Vagina (tissue), 2 donors: ENCODE measurements at regions not wholly inside any gene's neighbourhood (a gene's known extent, or its start where the extent isn't known, plus 50 kb on each side); places are given as distances from the start of the nearest gene placed in this dataset.

Source experiments
- POLR2A ChIP-seq, 2 donors: fragments of 450-650 bp; IDR thresholded peaks; one replicate each; pipeline ENCODE4 v1.6.1; 2017; ENCODE audit warnings: antibody characterized with exemption in 2 of 2, mild to moderate bottlenecking in 2 of 2, moderate library complexity in 2 of 2
- POLR2AphosphoS5 ChIP-seq, 2 donors: sonication (generic); formaldehyde crosslinking; IDR thresholded peaks; one replicate each; pipeline ENCODE4 v1.9.0; 2017; ENCODE audit warnings: antibody characterized with exemption in 2 of 2, mild to moderate bottlenecking in 2 of 2, low read depth in 1 of 2; ENCODE audit not compliant: insufficient read depth in 1 of 2
- TF ChIP-seq, protein P1 (sequence below), 3 experiments: fragments of 450-650 bp in 2 of 3; fragments of 200-600 bp in 1 of 3; sonication (generic) in 1 of 3; IDR thresholded peaks; one replicate each; pipeline ENCODE4 v1.5.1; 2017 to 2019; ENCODE audit warnings: antibody characterized with exemption in 3 of 3, mild to moderate bottlenecking in 2 of 3, moderate library complexity in 2 of 3

DNA sequence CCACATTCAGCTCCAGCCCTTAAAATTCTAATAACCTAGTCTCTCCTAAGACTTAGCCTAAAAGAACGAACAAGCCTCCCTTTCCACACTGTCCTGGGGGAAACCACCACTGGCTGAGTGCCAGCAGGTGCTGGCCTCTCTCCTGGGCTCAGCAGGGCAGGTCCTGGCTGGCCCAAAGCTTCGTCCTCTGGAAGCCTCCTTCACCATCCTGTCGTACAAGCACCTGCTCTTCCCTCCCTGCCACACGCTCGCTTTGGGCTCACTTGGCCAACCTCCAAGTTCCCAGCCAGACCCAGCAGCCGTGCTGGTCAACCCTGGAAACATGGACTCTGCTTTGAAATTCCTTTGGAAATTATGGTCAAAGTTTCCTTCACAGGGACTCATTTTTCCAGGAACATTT, 58.2 kb upstream of the SLC25A33 start:
- TF ChIP-seq, protein P1, sequence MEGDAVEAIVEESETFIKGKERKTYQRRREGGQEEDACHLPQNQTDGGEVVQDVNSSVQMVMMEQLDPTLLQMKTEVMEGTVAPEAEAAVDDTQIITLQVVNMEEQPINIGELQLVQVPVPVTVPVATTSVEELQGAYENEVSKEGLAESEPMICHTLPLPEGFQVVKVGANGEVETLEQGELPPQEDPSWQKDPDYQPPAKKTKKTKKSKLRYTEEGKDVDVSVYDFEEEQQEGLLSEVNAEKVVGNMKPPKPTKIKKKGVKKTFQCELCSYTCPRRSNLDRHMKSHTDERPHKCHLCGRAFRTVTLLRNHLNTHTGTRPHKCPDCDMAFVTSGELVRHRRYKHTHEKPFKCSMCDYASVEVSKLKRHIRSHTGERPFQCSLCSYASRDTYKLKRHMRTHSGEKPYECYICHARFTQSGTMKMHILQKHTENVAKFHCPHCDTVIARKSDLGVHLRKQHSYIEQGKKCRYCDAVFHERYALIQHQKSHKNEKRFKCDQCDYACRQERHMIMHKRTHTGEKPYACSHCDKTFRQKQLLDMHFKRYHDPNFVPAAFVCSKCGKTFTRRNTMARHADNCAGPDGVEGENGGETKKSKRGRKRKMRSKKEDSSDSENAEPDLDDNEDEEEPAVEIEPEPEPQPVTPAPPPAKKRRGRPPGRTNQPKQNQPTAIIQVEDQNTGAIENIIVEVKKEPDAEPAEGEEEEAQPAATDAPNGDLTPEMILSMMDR (IDR thresholded peaks at IDR 0.05) = no peak
- TF ChIP-seq POLR2A (IDR thresholded peaks at IDR 0.05) (no peak), POLR2AphosphoS5 (IDR thresholded peaks at IDR 0.05; ENCODE audit: insufficient read depth in 1 of 2, low read depth in 1 of 2) (no peak)
